CD4-positive, alpha-beta memory T cell (primary cell): ENCODE measurements at regions not wholly inside any gene's neighbourhood (a gene's known extent, or its start where the extent isn't known, plus 50 kb on each side); places are given as distances from the start of the nearest gene placed in this dataset.

Experiments used
- CTCF ChIA-PET: fragments of 350-600 bp; sonication (Branson Sonifier 250); formaldehyde crosslinking; loops from one replicate; lab custom pipeline; 2021; ENCODE audit warnings: inconsistent platforms; ENCODE audit not compliant: partially characterized antibody; lab: Charles Lee
- POLR2A ChIA-PET: fragments of 350-600 bp; sonication (Branson Sonifier 250); formaldehyde crosslinking; loops from one replicate; lab custom pipeline; 2021; ENCODE audit not compliant: partially characterized antibody; lab: Charles Lee
- DNase-seq, 5 donors: peaks; one replicate each; pipeline versions ENCODE4 v3.0.0 to v3.0.0-alpha.2; 2020 to 2022; ENCODE audit warnings: mixed read lengths in 1 of 5
- H3K27ac ChIP-seq: one replicate; pipeline ENCODE4 v1.7.0; 2013; ENCODE audit warnings: low read depth, low read length
- H3K27me3 ChIP-seq: 2 replicates; pipeline ENCODE4 v1.7.0; 2013; ENCODE audit warnings: mild to moderate bottlenecking, low read length, moderate library complexity; ENCODE audit not compliant: insufficient read depth
- H3K36me3 ChIP-seq: 2 replicates; pipeline ENCODE4 v1.7.0; 2013; ENCODE audit warnings: mild to moderate bottlenecking, low read length, moderate library complexity; ENCODE audit not compliant: insufficient read depth
- H3K4me1 ChIP-seq: 2 replicates; pipeline ENCODE4 v1.7.0; 2013; ENCODE audit warnings: mild to moderate bottlenecking, low read length, moderate library complexity; ENCODE audit not compliant: insufficient read depth
- H3K4me3 ChIP-seq, 2 donors: one replicate each; pipeline ENCODE4 v1.7.0; 2013; ENCODE audit warnings: low read length in 2 of 2, mild to moderate bottlenecking in 1 of 2
- H3K9me3 ChIP-seq, 2 donors: one replicate each; pipeline ENCODE4 v1.7.0; 2013; ENCODE audit warnings: low read length in 2 of 2, control low read depth in 1 of 2; ENCODE audit not compliant: control insufficient read depth in 1 of 2
- H3K27ac Mint-ChIP-seq, 7 donors: one replicate each; pipeline ENCODE4 v1.8.0; 2020 to 2021; ENCODE audit warnings: mixed read lengths in 7 of 7, mild to moderate bottlenecking in 6 of 7, inconsistent platforms in 3 of 7, moderate library complexity in 3 of 7
- H3K27me3 Mint-ChIP-seq, 2 donors: one replicate each; pipeline ENCODE4 v1.8.0; 2020 to 2021; ENCODE audit warnings: mixed read lengths in 2 of 2
- H3K36me3 Mint-ChIP-seq, 2 donors: one replicate each; pipeline ENCODE4 v1.8.0; 2020 to 2021; ENCODE audit warnings: mixed read lengths in 2 of 2, inconsistent platforms in 1 of 2, mild to moderate bottlenecking in 1 of 2
- H3K4me1 Mint-ChIP-seq, 4 donors: one replicate each; pipeline ENCODE4 v1.8.0; 2020 to 2021; ENCODE audit warnings: mixed read lengths in 4 of 4, mild to moderate bottlenecking in 1 of 4
- H3K4me3 Mint-ChIP-seq, 8 donors: one replicate each; pipeline ENCODE4 v1.8.0; 2020 to 2021; ENCODE audit warnings: mixed read lengths in 8 of 8, mild to moderate bottlenecking in 7 of 8, moderate library complexity in 6 of 8, inconsistent platforms in 3 of 8
- H3K9me3 Mint-ChIP-seq, 8 donors: one replicate each; pipeline ENCODE4 v1.8.0; 2020 to 2021; ENCODE audit warnings: mixed read lengths in 8 of 8, mild to moderate bottlenecking in 5 of 8, inconsistent platforms in 3 of 8, moderate library complexity in 1 of 8
- intact Hi-C: fragments of 100-400 bp; cut with micrococcal nuclease; formaldehyde crosslinking; loops from one replicate; pipeline ENCODE4 v1.15.1; 2023

GRCh38 chr14:76676539-76676938 lies 84.7 kb upstream of the VASH1 start:
- no peaks in the 10 kb centered on the region for H3K27me3 ChIP-seq
- no peak for DNase-seq
- H3K4me3 ChIP-seq, result no peak overlapping the region
- Mint-ChIP-seq H3K4me3 (no peak overlapping the region), H3K27me3 (peaks cover 9 to 20% of the 10 kb centered on the region in 2 donors), H3K36me3 (no peaks in the 10 kb centered on the region), H3K4me1 (no peaks in the 10 kb centered on the region), H3K9me3 (peaks cover 0 to 21% (median 10%) of the 10 kb centered on the region in 8 donors), H3K27ac (no peak overlapping the region)
- no peak overlapping the region for H3K27ac ChIP-seq
- peaks cover 0 to 5% of the 10 kb centered on the region in 2 donors for H3K9me3 ChIP-seq
- intact Hi-C loops, result no loop called here
- no peaks in the 10 kb centered on the region for H3K4me1 ChIP-seq
- CTCF ChIA-PET, result no interaction called here
- POLR2A ChIA-PET, result no interaction called here
- H3K36me3 ChIP-seq, result no peaks in the 10 kb centered on the region

- ChIA-PET POLR2A (no interaction called here), CTCF (no interaction called here)
These were observed 83.6 kb upstream of the VASH1 start for GRCh38 chr14:76677534-76678145.

GRCh38 chr14:76678244-76678800 lies 82.9 kb upstream of the VASH1 start:
- H3K27ac Mint-ChIP-seq, result no peak overlapping the region
- CTCF ChIA-PET, result no interaction called here
- intact Hi-C loops, result no loop called here

More at GRCh38 chr14:76677534-76678145, 83.6 kb upstream of the VASH1 start:
- no peak for DNase-seq
- H3K4me1 ChIP-seq, result no peaks in the 10 kb centered on the region
- Mint-ChIP-seq H3K4me1 (no peaks in the 10 kb centered on the region), H3K4me3 (no peak overlapping the region), H3K9me3 (peaks cover 0 to 26% (median 19%) of the 10 kb centered on the region in 8 donors), H3K27me3 (peaks cover 7 to 20% of the 10 kb centered on the region in 2 donors), H3K27ac (no peak overlapping the region), H3K36me3 (no peaks in the 10 kb centered on the region)
- intact Hi-C loops, result no loop called here
- no peaks in the 10 kb centered on the region for H3K27me3 ChIP-seq
- no peaks in the 10 kb centered on the region for H3K36me3 ChIP-seq
- H3K9me3 ChIP-seq, result peaks cover 0 to 5% of the 10 kb centered on the region in 2 donors
- no peak overlapping the region for H3K4me3 ChIP-seq
- H3K27ac ChIP-seq, result no peak overlapping the region

GRCh38 chr14:76682367-76682766 lies 78.9 kb upstream of the VASH1 start:
- CTCF ChIA-PET, result interaction anchor here (2.0 to 2.6 kb wide), 2 partner anchors 28 to 34 kb away, joined by 4 to 9 read pairs; no protein-coding TSS in a partner anchor

More at GRCh38 chr14:76678244-76678800, 82.9 kb upstream of the VASH1 start:
- POLR2A ChIA-PET, result no interaction called here
- Mint-ChIP-seq H3K4me3 (no peak overlapping the region), H3K9me3 (peaks cover 0 to 33% (median 25%) of the 10 kb centered on the region in 8 donors), H3K36me3 (no peaks in the 10 kb centered on the region), H3K27me3 (peaks cover 12 to 20% of the 10 kb centered on the region in 2 donors), H3K4me1 (no peaks in the 10 kb centered on the region)
- H3K4me3 ChIP-seq, result no peak overlapping the region
- H3K27me3 ChIP-seq, result no peaks in the 10 kb centered on the region
- peaks cover 0 to 9% of the 10 kb centered on the region in 2 donors for H3K9me3 ChIP-seq
- DNase-seq, result no peak
- H3K36me3 ChIP-seq, result no peaks in the 10 kb centered on the region
- H3K4me1 ChIP-seq, result no peaks in the 10 kb centered on the region
- H3K27ac ChIP-seq, result no peak overlapping the region

GRCh38 chr14:76686646-76687045 lies 74.6 kb upstream of the VASH1 start:
- ChIA-PET POLR2A (no interaction called here), CTCF (no interaction called here)
- Histone ChIP-seq H3K4me1 (no peaks in the 10 kb centered on the region), H3K9me3 (peaks cover 0 to 4% of the 10 kb centered on the region in 2 donors), H3K4me3 (no peak overlapping the region), H3K36me3 (no peaks in the 10 kb centered on the region), H3K27me3 (no peaks in the 10 kb centered on the region), H3K27ac (no peak overlapping the region)
- peaks cover 12 to 18% of the 10 kb centered on the region in 2 donors for H3K27me3 Mint-ChIP-seq
- H3K27ac Mint-ChIP-seq, result no peak overlapping the region
- no peak for DNase-seq
- H3K4me3 Mint-ChIP-seq, result no peak overlapping the region
- peaks cover 0 to 46% (median 34%) of the 10 kb centered on the region in 8 donors for H3K9me3 Mint-ChIP-seq
- intact Hi-C loops, result no loop called here
- no peaks in the 10 kb centered on the region for H3K4me1 Mint-ChIP-seq
- H3K36me3 Mint-ChIP-seq, result no peaks in the 10 kb centered on the region

More at GRCh38 chr14:76682367-76682766, 78.9 kb upstream of the VASH1 start:
- no peak overlapping the region for H3K27ac ChIP-seq
- H3K4me1 ChIP-seq, result no peaks in the 10 kb centered on the region
- Mint-ChIP-seq H3K27me3 (peaks cover 6 to 9% of the 10 kb centered on the region in 2 donors), H3K36me3 (no peaks in the 10 kb centered on the region), H3K4me3 (no peak overlapping the region), H3K27ac (no peak overlapping the region), H3K4me1 (no peaks in the 10 kb centered on the region), H3K9me3 (peaks cover 0 to 46% (median 33%) of the 10 kb centered on the region in 8 donors)
- no peak overlapping the region for H3K4me3 ChIP-seq
- DNase-seq, result no peak
- peaks cover 0 to 9% of the 10 kb centered on the region in 2 donors for H3K9me3 ChIP-seq
- intact Hi-C loops, result no loop called here
- POLR2A ChIA-PET, result no interaction called here
- no peaks in the 10 kb centered on the region for H3K36me3 ChIP-seq
- no peaks in the 10 kb centered on the region for H3K27me3 ChIP-seq

- H3K36me3 Mint-ChIP-seq, result no peaks in the 10 kb centered on the region
- H3K27me3 Mint-ChIP-seq, result peaks cover 12 to 19% of the 10 kb centered on the region in 2 donors
- CTCF ChIA-PET, result no interaction called here
- Histone ChIP-seq H3K27me3 (no peaks in the 10 kb centered on the region), H3K9me3 (peaks cover 0 to 4% of the 10 kb centered on the region in 2 donors), H3K4me3 (no peak overlapping the region), H3K27ac (no peak overlapping the region), H3K36me3 (no peaks in the 10 kb centered on the region), H3K4me1 (no peaks in the 10 kb centered on the region)
- peaks cover 0 to 37% (median 26%) of the 10 kb centered on the region in 8 donors for H3K9me3 Mint-ChIP-seq
- POLR2A ChIA-PET, result no interaction called here
- H3K4me1 Mint-ChIP-seq, result no peaks in the 10 kb centered on the region
- H3K4me3 Mint-ChIP-seq, result no peak overlapping the region
- intact Hi-C loops, result no loop called here
- H3K27ac Mint-ChIP-seq, result no peak overlapping the region
- DNase-seq, result no peak
These were observed 73.5 kb upstream of the VASH1 start for GRCh38 chr14:76687611-76688382.

- H3K27me3 ChIP-seq, result no peaks in the 10 kb centered on the region
- no peak overlapping the region for H3K4me3 ChIP-seq
- H3K4me1 ChIP-seq, result no peaks in the 10 kb centered on the region
- H3K27me3 Mint-ChIP-seq, result peaks cover 12 to 15% of the 10 kb centered on the region in 2 donors
- no peaks in the 10 kb centered on the region for H3K9me3 ChIP-seq
- no peak overlapping the region for H3K27ac ChIP-seq
- H3K27ac Mint-ChIP-seq, result no peak overlapping the region
- H3K36me3 Mint-ChIP-seq, result no peaks in the 10 kb centered on the region
- intact Hi-C loops, result no loop called here
- POLR2A ChIA-PET, result no interaction called here
- H3K4me1 Mint-ChIP-seq, result no peaks in the 10 kb centered on the region
- H3K4me3 Mint-ChIP-seq, result no peak overlapping the region
- no peak for DNase-seq
- H3K9me3 Mint-ChIP-seq, result peaks cover 0 to 34% (median 21%) of the 10 kb centered on the region in 8 donors
- H3K36me3 ChIP-seq, result no peaks in the 10 kb centered on the region
- CTCF ChIA-PET, result no interaction called here
These were observed 72.9 kb upstream of the VASH1 start for GRCh38 chr14:76688383-76688671.
